OCI-LY3 (cell line): ENCODE measurements at regions not wholly inside any gene's neighbourhood (a gene's known extent, or its start where the extent isn't known, plus 50 kb on each side); places are given as distances from the start of the nearest gene placed in this dataset.

Experiments used
- H2AFZ ChIP-seq: fragments of 200-600, 300-600 bp; shearing (Covaris generic); 2 replicates; pipeline ENCODE4 v1.6.0; 2014; ENCODE audit warnings: antibody characterized with exemption, low read depth, low read length
- H3K27ac ChIP-seq: fragments of 200-600, 300-600 bp; sonication (generic); 2 replicates; pipeline ENCODE4 v1.5.1; 2014; ENCODE audit warnings: mild to moderate bottlenecking, low read length, moderate library complexity, mixed read lengths
- H3K27me3 ChIP-seq: fragments of 200-600, 300-600 bp; sonication (generic); 2 replicates; pipeline ENCODE4 v1.6.1; 2014; ENCODE audit warnings: low read depth, low read length, mixed read lengths
- H3K36me3 ChIP-seq: fragments of 200-600, 300-600 bp; sonication (generic); replicated peaks from 2 replicates; pipeline ENCODE3; 2014; ENCODE audit warnings: low read depth, low read length, mixed read lengths
- H3K4me1 ChIP-seq: fragments of 300-600, 200-600 bp; sonication (generic); 2 replicates; pipeline ENCODE4 v1.6.1; 2014; ENCODE audit warnings: low read length, mixed read lengths
- H3K4me2 ChIP-seq: fragments of 200-600, 300-600 bp; sonication (generic); 2 replicates; pipeline ENCODE4 v1.6.1; 2014; ENCODE audit warnings: low read length, mixed read lengths
- H3K4me3 ChIP-seq: fragments of 300-600, 200-600 bp; sonication (generic); 2 replicates; pipeline ENCODE4 v1.5.1; 2014; ENCODE audit warnings: antibody characterized with exemption, mild to moderate bottlenecking, low read length, moderate library complexity
- H3K79me2 ChIP-seq: fragments of 300-600, 200-600 bp; shearing (Covaris generic); 2 replicates; pipeline ENCODE4 v1.6.1; 2014; ENCODE audit warnings: mild to moderate bottlenecking, low read length, mixed read lengths
- H3K9ac ChIP-seq: fragments of 300-600, 200-600 bp; shearing (Covaris generic); 2 replicates; pipeline ENCODE4 v1.6.0; 2014; ENCODE audit warnings: mild to moderate bottlenecking, low read length, moderate library complexity
- H3K9me3 ChIP-seq: fragments of 200-600, 300-600 bp; shearing (Covaris generic); 2 replicates; pipeline ENCODE4 v1.6.1; 2014; ENCODE audit warnings: low read length, mixed read lengths; ENCODE audit not compliant: insufficient read depth
- H4K20me1 ChIP-seq: fragments of 200-600, 300-600 bp; sonication (generic); 2 replicates; pipeline ENCODE4 v1.6.1; 2016; ENCODE audit warnings: low read length, mixed read lengths; ENCODE audit not compliant: insufficient read depth
- CTCF ChIP-seq: fragments of 200-600, 300-600 bp; sonication (generic); IDR thresholded peaks from 2 replicates; pipeline ENCODE4 v1.5.1; 2014; ENCODE audit warnings: antibody characterized with exemption, low read length, low read depth
- EZH2phosphoT487 ChIP-seq: fragments of 200-600 bp; shearing (Covaris generic); IDR thresholded peaks from 2 replicates; pipeline ENCODE4 v1.6.1; 2018; ENCODE audit warnings: antibody characterized with exemption, mixed run types, low read depth

DNA sequence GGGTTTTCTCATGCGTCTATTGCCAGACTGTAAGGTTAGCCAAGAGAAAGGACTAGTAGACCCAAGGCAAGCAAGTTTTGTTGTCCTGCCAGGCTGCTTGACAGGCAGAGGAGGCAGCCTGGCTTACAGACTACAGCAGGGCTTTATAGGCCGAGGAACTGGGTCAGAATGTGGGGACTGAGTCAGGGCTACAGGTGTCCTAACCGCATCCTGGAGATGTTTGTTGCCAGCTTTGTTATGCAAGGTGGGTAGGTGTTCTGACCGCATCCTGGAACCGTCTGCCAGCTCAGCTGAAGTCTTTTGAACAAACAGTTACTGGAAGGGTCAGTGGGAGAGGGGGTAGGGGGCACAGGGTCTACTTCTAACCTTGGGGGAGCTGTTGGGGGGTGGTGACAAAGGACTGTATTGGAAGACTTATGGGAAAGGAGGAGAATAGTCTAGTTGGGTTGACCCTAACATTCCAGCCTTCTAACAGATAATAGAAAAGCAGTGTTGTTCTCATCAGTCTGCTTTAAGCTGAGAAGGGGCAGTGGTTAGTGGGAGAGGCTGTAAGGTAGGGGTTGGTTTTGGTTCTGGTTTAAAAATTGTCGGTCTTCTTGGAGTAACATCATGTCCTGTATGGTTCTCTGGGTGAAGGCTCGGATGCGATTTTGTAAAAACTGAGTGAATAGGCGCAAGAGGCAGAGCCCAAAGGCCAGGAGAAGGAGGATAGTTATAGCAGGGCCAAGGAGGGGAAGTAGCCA lies 913.8 kb upstream of the SLITRK5 start:
- Histone ChIP-seq H3K4me2 (no peak overlapping the region), H3K36me3 (no peaks in the 10 kb centered on the region), H3K27me3 (no peaks in the 10 kb centered on the region), H3K4me3 (no peak overlapping the region), H3K27ac (no peak overlapping the region), H3K9me3 (no peaks in the 10 kb centered on the region), H4K20me1 (no peaks in the 10 kb centered on the region), H3K4me1 (no peaks in the 10 kb centered on the region), H3K79me2 (no peaks in the 10 kb centered on the region), H3K9ac (no peak overlapping the region), H2AFZ (no peak overlapping the region)
- TF ChIP-seq CTCF, result no peak
- no peak for TF ChIP-seq EZH2phosphoT487

GRCh38 chr13:86758116-86758515 lies 913.1 kb upstream of the SLITRK5 start:
- no peak overlapping the region for H3K4me2 ChIP-seq
- no peak overlapping the region for H3K27ac ChIP-seq
- no peaks in the 10 kb centered on the region for H3K36me3 ChIP-seq
- H3K9ac ChIP-seq, result no peak overlapping the region
- no peaks in the 10 kb centered on the region for H3K27me3 ChIP-seq
- TF ChIP-seq EZH2phosphoT487 (no peak), CTCF (no peak)
- H3K4me3 ChIP-seq, result no peak overlapping the region
- no peaks in the 10 kb centered on the region for H3K4me1 ChIP-seq
- no peaks in the 10 kb centered on the region for H4K20me1 ChIP-seq
- H3K79me2 ChIP-seq, result no peaks in the 10 kb centered on the region
- H2AFZ ChIP-seq, result no peak overlapping the region
- no peaks in the 10 kb centered on the region for H3K9me3 ChIP-seq

GRCh38 chr13:86760620-86761019 lies 910.6 kb upstream of the SLITRK5 start:
- no peak overlapping the region for H3K4me2 ChIP-seq
- H2AFZ ChIP-seq, result no peak overlapping the region
- no peaks in the 10 kb centered on the region for H3K79me2 ChIP-seq
- no peak overlapping the region for H3K9ac ChIP-seq
- no peaks in the 10 kb centered on the region for H3K9me3 ChIP-seq
- H3K27me3 ChIP-seq, result no peaks in the 10 kb centered on the region
- no peaks in the 10 kb centered on the region for H3K36me3 ChIP-seq
- H4K20me1 ChIP-seq, result no peaks in the 10 kb centered on the region
- H3K4me3 ChIP-seq, result no peak overlapping the region
- H3K27ac ChIP-seq, result no peak overlapping the region
- no peaks in the 10 kb centered on the region for H3K4me1 ChIP-seq
- TF ChIP-seq CTCF (no peak), EZH2phosphoT487 (no peak)

DNA sequence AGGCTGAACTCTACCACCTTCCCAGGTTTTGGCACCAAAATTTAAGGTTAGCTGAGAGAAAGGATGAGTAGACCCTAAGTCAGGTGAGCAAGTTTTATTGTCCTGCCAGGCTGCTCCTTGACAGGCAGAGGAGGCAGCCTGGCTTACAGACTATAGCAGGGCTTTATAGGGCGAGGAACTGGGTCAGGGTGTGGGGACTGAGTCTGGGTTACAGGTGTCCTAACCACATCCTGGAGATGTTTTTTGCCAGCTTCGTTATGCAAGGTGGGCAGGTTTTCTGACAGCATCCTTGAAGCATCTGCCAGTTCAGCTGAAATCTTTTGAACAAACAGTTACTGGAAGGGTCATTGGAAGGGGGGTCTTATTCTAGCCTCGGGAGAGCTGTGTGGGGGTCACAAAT lies 905.7 kb upstream of the SLITRK5 start:
- H3K4me3 ChIP-seq, result no peak overlapping the region
- no peak overlapping the region for H2AFZ ChIP-seq
- H3K4me2 ChIP-seq, result no peak overlapping the region
- no peak overlapping the region for H3K27ac ChIP-seq
- TF ChIP-seq CTCF (no peak), EZH2phosphoT487 (no peak)
- H3K4me1 ChIP-seq, result no peaks in the 10 kb centered on the region
- no peaks in the 10 kb centered on the region for H3K9me3 ChIP-seq
- H3K36me3 ChIP-seq, result no peaks in the 10 kb centered on the region
- no peaks in the 10 kb centered on the region for H3K27me3 ChIP-seq
- no peak overlapping the region for H3K9ac ChIP-seq
- H3K79me2 ChIP-seq, result no peaks in the 10 kb centered on the region
- no peaks in the 10 kb centered on the region for H4K20me1 ChIP-seq
